Thyroid gland (tissue), 4 donors: ENCODE measurements at regions not wholly inside any gene's neighbourhood (a gene's known extent, or its start where the extent isn't known, plus 50 kb on each side); places are given as distances from the start of the nearest gene placed in this dataset.
"Not testable (repeated sequence)": the region's sequence is repeated elsewhere in the genome, so short reads cannot be mapped to it uniquely, and the experiment has no call there.

Source experiments
- DNase-seq, 2 donors: peaks; one replicate each; pipeline ENCODE4 v3.0.0-alpha.2; 2019
- H3K27ac ChIP-seq, 3 donors: fragments of 200-600 bp; sonication (generic); 1 replicate in 2 of 3; 2 replicates in 1 of 3; pipeline ENCODE4 v1.5.1; 2016 to 2019; ENCODE audit warnings: mild to moderate bottlenecking in 1 of 3, moderate library complexity in 1 of 3
- H3K27me3 ChIP-seq: fragments of 200-600 bp; sonication (generic); one replicate; pipeline ENCODE4 v1.5.1; 2019
- H3K36me3 ChIP-seq, 2 donors: fragments of 200-600 bp; sonication (generic); one replicate each; pipeline ENCODE4 v1.5.1; 2016 to 2019
- H3K4me1 ChIP-seq, 2 donors: fragments of 200-600 bp; sonication (generic); one replicate each; pipeline ENCODE4 v1.5.1; 2017 to 2019
- H3K4me3 ChIP-seq, 3 donors: fragments of 200-600 bp; sonication (generic); replicated peaks in 1 of 3; 1 replicate in 2 of 3; 2 replicates in 1 of 3; pipeline ENCODE4 v1.5.1; 2016; ENCODE audit warnings: mild to moderate bottlenecking in 1 of 3
- H3K9me3 ChIP-seq: fragments of 200-600 bp; sonication (generic); one replicate; pipeline ENCODE4 v1.5.1; 2017
- POLR2A ChIP-seq, 2 donors: fragments of 450-650 bp; IDR thresholded peaks; one replicate each; pipeline ENCODE4 v1.6.1; 2017; ENCODE audit warnings: antibody characterized with exemption in 2 of 2, mild to moderate bottlenecking in 2 of 2, moderate library complexity in 1 of 2
- WGBS, 2 donors: methylation state at CpG; one replicate each; pipeline ENCODE4 v1.1.5; 2017; 5-methylcytosine and 5-hydroxymethylcytosine counted together
- intact Hi-C: fragments of 100-400 bp; cut with DNase I; formaldehyde crosslinking; loops from one replicate; pipeline ENCODE4 v1.15.1; 2023
- TF ChIP-seq, protein P1 (sequence below), 6 experiments: fragments of 200-600 bp in 3 of 6; fragments of 450-650 bp in 3 of 6; sonication (generic) in 3 of 6; IDR thresholded peaks; one replicate each; pipeline ENCODE4 v1.5.1; 2016 to 2019; ENCODE audit warnings: antibody characterized with exemption in 6 of 6, mild to moderate bottlenecking in 2 of 6, inconsistent platforms in 1 of 6, moderate library complexity in 1 of 6

- intact Hi-C loops: no loop called here
Observed at GRCh38 chr5:82425591-82425990, 147.4 kb upstream of the RPS23 start.

DNA sequence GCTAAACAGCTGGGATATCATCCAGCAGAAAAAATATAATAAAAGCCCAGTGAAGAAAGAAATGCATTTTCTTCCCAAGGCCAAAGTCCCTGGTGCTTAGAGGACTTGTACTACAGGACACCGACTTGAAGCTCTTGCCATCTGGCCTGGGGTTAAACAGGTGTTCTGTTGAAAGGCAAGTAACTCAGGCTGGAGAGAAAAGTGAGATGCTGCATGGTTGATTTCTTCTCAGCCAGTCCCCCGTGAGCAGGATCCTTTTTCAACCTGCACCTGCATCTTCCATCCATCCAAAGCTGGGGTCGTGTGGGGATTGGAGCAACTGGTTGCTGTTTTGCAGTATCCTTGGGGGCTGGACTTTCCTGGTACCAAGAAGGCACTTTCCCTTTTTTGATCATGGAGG, 146.1 kb upstream of the RPS23 start:
- no peaks in the 10 kb centered on the region for H3K36me3 ChIP-seq
- H3K9me3 ChIP-seq: no peaks in the 10 kb centered on the region
- WGBS, 2 donors: 72 to 76% methylated on average over 3 of the region's 3 CpGs
- no peak for DNase-seq
- no peak overlapping the region for H3K27ac ChIP-seq
- intact Hi-C loops: no loop called here
- no peaks in the 10 kb centered on the region for H3K27me3 ChIP-seq
- no peak overlapping the region for H3K4me3 ChIP-seq
- TF ChIP-seq, protein P1, sequence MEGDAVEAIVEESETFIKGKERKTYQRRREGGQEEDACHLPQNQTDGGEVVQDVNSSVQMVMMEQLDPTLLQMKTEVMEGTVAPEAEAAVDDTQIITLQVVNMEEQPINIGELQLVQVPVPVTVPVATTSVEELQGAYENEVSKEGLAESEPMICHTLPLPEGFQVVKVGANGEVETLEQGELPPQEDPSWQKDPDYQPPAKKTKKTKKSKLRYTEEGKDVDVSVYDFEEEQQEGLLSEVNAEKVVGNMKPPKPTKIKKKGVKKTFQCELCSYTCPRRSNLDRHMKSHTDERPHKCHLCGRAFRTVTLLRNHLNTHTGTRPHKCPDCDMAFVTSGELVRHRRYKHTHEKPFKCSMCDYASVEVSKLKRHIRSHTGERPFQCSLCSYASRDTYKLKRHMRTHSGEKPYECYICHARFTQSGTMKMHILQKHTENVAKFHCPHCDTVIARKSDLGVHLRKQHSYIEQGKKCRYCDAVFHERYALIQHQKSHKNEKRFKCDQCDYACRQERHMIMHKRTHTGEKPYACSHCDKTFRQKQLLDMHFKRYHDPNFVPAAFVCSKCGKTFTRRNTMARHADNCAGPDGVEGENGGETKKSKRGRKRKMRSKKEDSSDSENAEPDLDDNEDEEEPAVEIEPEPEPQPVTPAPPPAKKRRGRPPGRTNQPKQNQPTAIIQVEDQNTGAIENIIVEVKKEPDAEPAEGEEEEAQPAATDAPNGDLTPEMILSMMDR (IDR thresholded peaks at IDR 0.05): no peak
- no peak for TF ChIP-seq POLR2A (IDR thresholded peaks at IDR 0.05)
- no peaks in the 10 kb centered on the region for H3K4me1 ChIP-seq

More at GRCh38 chr5:82425591-82425990, 147.4 kb upstream of the RPS23 start:
- H3K27me3 ChIP-seq: no peaks in the 10 kb centered on the region
- no peaks in the 10 kb centered on the region for H3K9me3 ChIP-seq
- TF ChIP-seq POLR2A (IDR thresholded peaks at IDR 0.05): no peak
- TF ChIP-seq, protein P1 (IDR thresholded peaks at IDR 0.05): no peak
- H3K4me3 ChIP-seq: no peak overlapping the region
- 37 to 65% methylated on average over 3 of the region's 3 CpGs for WGBS, 2 donors
- no peak overlapping the region for H3K27ac ChIP-seq
- H3K36me3 ChIP-seq: no peaks in the 10 kb centered on the region
- DNase-seq: no peak
- H3K4me1 ChIP-seq: no peaks in the 10 kb centered on the region

DNA sequence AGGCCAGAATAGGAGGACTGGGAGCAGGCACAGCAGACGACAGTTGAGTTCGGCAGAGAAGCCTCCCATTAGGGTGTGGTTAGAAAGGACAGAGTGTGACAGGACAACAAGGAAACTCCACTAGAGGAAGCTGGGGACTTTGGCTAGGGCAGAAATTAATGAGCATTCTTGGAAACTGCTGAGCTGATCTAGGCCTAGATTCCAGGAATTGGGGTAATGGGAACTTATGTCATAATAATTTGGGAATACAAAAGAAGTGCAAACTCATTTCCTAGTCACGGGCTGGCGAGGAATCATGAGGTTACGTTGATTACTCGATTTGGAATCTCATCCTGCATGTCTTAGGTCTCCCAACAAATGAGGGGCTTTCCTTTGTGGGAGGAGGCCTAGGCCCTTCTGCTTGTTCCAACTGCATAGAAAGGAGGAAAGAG, 144.6 kb upstream of the RPS23 start:
- H3K27me3 ChIP-seq: no peaks in the 10 kb centered on the region
- TF ChIP-seq, protein P1 (IDR thresholded peaks at IDR 0.05): no peak
- no peak for TF ChIP-seq POLR2A (IDR thresholded peaks at IDR 0.05)
- no peaks in the 10 kb centered on the region for H3K4me1 ChIP-seq
- intact Hi-C loops: no loop called here
- 66 to 69% methylated on average over 6 of the region's 6 CpGs for whole genome bisulfite sequencing, 2 donors
- H3K27ac ChIP-seq: peak overlapping the region in 1 of 3 donors; percentile 37
- H3K9me3 ChIP-seq: no peaks in the 10 kb centered on the region
- H3K4me3 ChIP-seq: no peak overlapping the region
- no peaks in the 10 kb centered on the region for H3K36me3 ChIP-seq
- DNase-seq: peak; percentile 24 to 26

- Histone ChIP-seq H3K36me3 (no peaks in the 10 kb centered on the region), H3K4me1 (no peaks in the 10 kb centered on the region), H3K9me3 (no peaks in the 10 kb centered on the region), H3K4me3 (no peak overlapping the region), H3K27ac (peak overlapping the region in 2 of 3 donors; percentile 10 to 37), H3K27me3 (no peaks in the 10 kb centered on the region)
- DNase-seq: no peak
- WGBS, 2 donors: 60 to 94% methylated on average over 2 of the region's 2 CpGs
- TF ChIP-seq, protein P1 (IDR thresholded peaks at IDR 0.05): no peak
- TF ChIP-seq POLR2A (IDR thresholded peaks at IDR 0.05): no peak
- intact Hi-C loops: no loop called here
Observed at GRCh38 chr5:82422001-82422740, 144.0 kb upstream of the RPS23 start.

- Histone ChIP-seq H3K4me3 (no peak overlapping the region), H3K4me1 (no peaks in the 10 kb centered on the region), H3K27me3 (no peaks in the 10 kb centered on the region), H3K9me3 (no peaks in the 10 kb centered on the region), H3K36me3 (no peaks in the 10 kb centered on the region), H3K27ac (no peak overlapping the region)
- no peak for DNase-seq
- WGBS, 2 donors: 91 to 100% methylated on average over 3 of the region's 3 CpGs
- intact Hi-C loops: no loop called here
- TF ChIP-seq, protein P1 (IDR thresholded peaks at IDR 0.05): no peak
- no peak for TF ChIP-seq POLR2A (IDR thresholded peaks at IDR 0.05)
Observed at GRCh38 chr5:82421119-82421518, 143.0 kb upstream of the RPS23 start.

DNA sequence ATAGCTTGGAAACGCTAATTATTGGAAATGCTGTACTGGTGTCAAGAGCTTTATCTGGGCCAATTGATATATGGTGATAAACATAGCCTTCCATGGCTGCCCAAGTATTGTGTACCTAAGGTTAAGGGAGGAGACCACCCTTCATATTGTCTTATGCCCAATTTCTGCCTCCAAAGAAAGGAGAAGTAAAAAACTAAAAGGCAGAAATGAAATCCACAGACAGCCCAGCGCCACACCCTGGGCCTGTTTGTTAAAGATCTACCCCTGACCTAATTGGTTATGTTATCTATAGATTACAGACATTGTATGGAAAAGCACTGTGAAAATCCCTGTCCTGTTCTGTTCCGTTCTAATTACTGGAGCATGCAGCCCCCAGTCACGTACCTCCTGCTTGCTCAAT, 142.4 kb upstream of the RPS23 start:
- H3K36me3 ChIP-seq, H3K9me3 ChIP-seq, H3K27me3 ChIP-seq, DNase-seq, H3K4me1 ChIP-seq, H3K27ac ChIP-seq, H3K4me3 ChIP-seq, intact Hi-C loops: not testable (repeated sequence)
- WGBS, 2 donors: 80% methylated on average over 4 of the region's 4 CpGs
